ENCODE measurements at regions not wholly inside any gene's neighbourhood (a gene's known extent, or its start where the extent isn't known, plus 50 kb on each side); places are given as distances from the start of the nearest gene placed in this dataset.

DNA sequence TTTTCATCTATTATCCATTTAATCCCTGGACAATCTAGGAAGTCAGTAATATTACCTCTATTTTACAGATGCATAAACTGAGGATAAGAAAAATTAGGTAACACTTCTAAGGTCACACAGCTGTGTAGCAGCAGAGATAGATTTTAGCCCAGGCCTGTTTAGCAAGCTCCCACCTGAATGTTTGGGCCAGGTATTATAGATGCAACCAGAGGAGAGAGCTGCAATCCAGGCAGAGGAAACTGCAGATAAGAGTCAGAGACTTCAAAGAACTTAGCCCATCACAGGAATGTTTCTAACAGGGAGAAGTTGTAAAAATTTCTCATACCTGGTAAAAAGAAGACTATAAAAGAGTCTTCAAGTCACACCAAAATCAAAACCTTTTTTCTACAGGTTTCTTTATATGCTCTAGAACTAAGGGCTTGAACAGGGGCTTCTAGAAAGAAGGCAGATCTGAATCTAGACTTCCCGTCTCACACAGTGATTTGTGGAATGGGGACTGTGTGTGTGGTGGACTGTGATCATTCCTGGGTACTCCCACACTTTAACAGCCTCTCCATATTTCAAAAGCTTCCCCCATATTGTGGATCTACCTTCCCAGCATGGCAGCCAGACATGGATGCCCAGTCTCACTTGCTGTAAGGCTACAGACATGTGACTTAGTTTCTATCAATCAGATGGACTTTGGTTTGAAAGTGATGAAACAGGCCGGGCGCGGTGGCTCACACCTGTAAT lies 128.7 kb downstream of the TLR5 start:
- Histone ChIP-seq H3K4me1 (peaks cover 8 to 23% of the 10 kb centered on the region in 2 donors), H3K4me3 (replicated peaks in 1 of 3) (no peak overlapping the region), H3K27me3 (no peaks in the 10 kb centered on the region), H3K9me3 (no peaks in the 10 kb centered on the region), H3K27ac (no peak overlapping the region), H3K36me3 (no peaks in the 10 kb centered on the region)
- WGBS, 2 donors: 96 to 99% methylated on average over 4 of the region's 4 CpGs
- intact Hi-C loops (cut with DNase I): no loop called here
- TF ChIP-seq, protein P1, sequence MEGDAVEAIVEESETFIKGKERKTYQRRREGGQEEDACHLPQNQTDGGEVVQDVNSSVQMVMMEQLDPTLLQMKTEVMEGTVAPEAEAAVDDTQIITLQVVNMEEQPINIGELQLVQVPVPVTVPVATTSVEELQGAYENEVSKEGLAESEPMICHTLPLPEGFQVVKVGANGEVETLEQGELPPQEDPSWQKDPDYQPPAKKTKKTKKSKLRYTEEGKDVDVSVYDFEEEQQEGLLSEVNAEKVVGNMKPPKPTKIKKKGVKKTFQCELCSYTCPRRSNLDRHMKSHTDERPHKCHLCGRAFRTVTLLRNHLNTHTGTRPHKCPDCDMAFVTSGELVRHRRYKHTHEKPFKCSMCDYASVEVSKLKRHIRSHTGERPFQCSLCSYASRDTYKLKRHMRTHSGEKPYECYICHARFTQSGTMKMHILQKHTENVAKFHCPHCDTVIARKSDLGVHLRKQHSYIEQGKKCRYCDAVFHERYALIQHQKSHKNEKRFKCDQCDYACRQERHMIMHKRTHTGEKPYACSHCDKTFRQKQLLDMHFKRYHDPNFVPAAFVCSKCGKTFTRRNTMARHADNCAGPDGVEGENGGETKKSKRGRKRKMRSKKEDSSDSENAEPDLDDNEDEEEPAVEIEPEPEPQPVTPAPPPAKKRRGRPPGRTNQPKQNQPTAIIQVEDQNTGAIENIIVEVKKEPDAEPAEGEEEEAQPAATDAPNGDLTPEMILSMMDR (IDR thresholded peaks at IDR 0.05): no peak
- no peak for TF ChIP-seq POLR2A (IDR thresholded peaks at IDR 0.05)
- DNase-seq: no peak

- Histone ChIP-seq H3K9me3 (no peaks in the 10 kb centered on the region), H3K4me3 (replicated peaks in 1 of 3) (no peak overlapping the region), H3K27ac (no peak overlapping the region), H3K4me1 (peaks cover 0 to 5% of the 10 kb centered on the region in 2 donors), H3K27me3 (no peaks in the 10 kb centered on the region), H3K36me3 (no peaks in the 10 kb centered on the region)
- DNase-seq: no peak
- intact Hi-C loops (cut with DNase I): no loop called here
- TF ChIP-seq POLR2A (IDR thresholded peaks at IDR 0.05): no peak
- TF ChIP-seq, protein P1 (IDR thresholded peaks at IDR 0.05): no peak
- 85 to 89% methylated on average over 1 of the region's 1 CpG for WGBS, 2 donors
Observed at GRCh38 chr1:223016381-223016780, 126.7 kb downstream of the TLR5 start.

- H3K27ac ChIP-seq: peak overlapping the region in 1 of 3 donors; percentile 7
- DNase-seq: no peak
- 70 to 95% methylated on average over 1 to 6 of the region's 6 CpGs for WGBS, 2 donors
Observed at GRCh38 chr1:223016890-223017289, 126.2 kb downstream of the TLR5 start.

GRCh38 chr1:223017291-223017690 lies 125.8 kb downstream of the TLR5 start:
- H3K9me3 ChIP-seq: no peaks in the 10 kb centered on the region
- H3K27ac ChIP-seq: peak overlapping the region in 1 of 3 donors; percentile 7
- peaks cover 0 to 4% of the 10 kb centered on the region in 2 donors for H3K4me1 ChIP-seq
- H3K4me3 ChIP-seq (replicated peaks in 1 of 3): no peak overlapping the region
- DNase-seq: no peak
- intact Hi-C loops (cut with DNase I): no loop called here
- WGBS, 2 donors: 81 to 85% methylated on average over 8 of the region's 8 CpGs
- TF ChIP-seq, protein P1 (IDR thresholded peaks at IDR 0.05): no peak
- TF ChIP-seq POLR2A (IDR thresholded peaks at IDR 0.05): no peak
- no peaks in the 10 kb centered on the region for H3K36me3 ChIP-seq
- no peaks in the 10 kb centered on the region for H3K27me3 ChIP-seq

More at GRCh38 chr1:223016890-223017289, 126.2 kb downstream of the TLR5 start:
- H3K4me3 ChIP-seq (replicated peaks in 1 of 3): no peak overlapping the region
- H3K36me3 ChIP-seq: no peaks in the 10 kb centered on the region
- peaks cover 0 to 4% of the 10 kb centered on the region in 2 donors for H3K4me1 ChIP-seq
- TF ChIP-seq, protein P1 (IDR thresholded peaks at IDR 0.05): no peak
- TF ChIP-seq POLR2A (IDR thresholded peaks at IDR 0.05): no peak
- intact Hi-C loops (cut with DNase I): no loop called here
- H3K27me3 ChIP-seq: no peaks in the 10 kb centered on the region
- H3K9me3 ChIP-seq: no peaks in the 10 kb centered on the region

- no peaks in the 10 kb centered on the region for H3K27me3 ChIP-seq
Observed at GRCh38 chr1:223018534-223018933, 124.5 kb downstream of the TLR5 start.

More at GRCh38 chr1:223018534-223018933, 124.5 kb downstream of the TLR5 start:
- DNase-seq: no peak
- TF ChIP-seq, protein P1 (IDR thresholded peaks at IDR 0.05): no peak
- TF ChIP-seq POLR2A (IDR thresholded peaks at IDR 0.05): no peak
- Histone ChIP-seq H3K4me1 (peaks cover 0 to 4% of the 10 kb centered on the region in 2 donors), H3K4me3 (replicated peaks in 1 of 3) (no peak overlapping the region), H3K9me3 (no peaks in the 10 kb centered on the region), H3K36me3 (no peaks in the 10 kb centered on the region), H3K27ac (no peak overlapping the region)
- WGBS, 2 donors: 95 to 98% methylated on average over 5 to 7 of the region's 7 CpGs
- intact Hi-C loops (cut with DNase I): no loop called here

Data from thyroid gland (tissue), 4 donors.